Right renal pelvis (tissue), 4 donors: ENCODE measurements at regions not wholly inside any gene's neighbourhood (a gene's known extent, or its start where the extent isn't known, plus 50 kb on each side); places are given as distances from the start of the nearest gene placed in this dataset.
"Not testable (repeated sequence)": the region's sequence is repeated elsewhere in the genome, so short reads cannot be mapped to it uniquely, and the experiment has no call there.

Experiments used
- DNase-seq, 4 donors: peaks; one replicate each; pipeline ENCODE4 v3.0.0-alpha.2; 2013; ENCODE audit warnings: low read depth in 4 of 4, low spot score in 3 of 4, missing footprints in 1 of 4

- no peak for DNase-seq
These were observed 56.1 kb downstream of the CAPZA3 start for GRCh38 chr12:18794000-18794399.

DNA sequence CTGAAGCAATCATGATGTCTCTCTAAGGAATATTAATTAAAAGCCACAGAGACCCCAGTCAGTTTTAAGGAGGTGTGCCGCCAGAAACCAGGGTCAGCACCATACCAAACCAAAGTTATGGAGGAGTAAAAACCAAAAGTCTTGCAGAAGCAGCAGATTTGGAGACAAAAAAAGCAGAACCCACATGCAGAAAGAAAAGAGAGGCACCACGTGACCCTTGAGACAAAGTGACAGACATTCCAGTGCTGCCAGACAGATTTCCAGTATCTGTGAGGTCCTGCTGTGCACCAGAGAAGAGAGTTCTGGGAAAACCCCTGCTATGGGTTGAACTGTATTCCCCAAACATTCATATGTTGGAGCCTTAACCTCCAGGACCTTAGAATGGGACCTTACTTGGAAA, 59.7 kb downstream of the CAPZA3 start:
- DNase-seq: no peak

DNA sequence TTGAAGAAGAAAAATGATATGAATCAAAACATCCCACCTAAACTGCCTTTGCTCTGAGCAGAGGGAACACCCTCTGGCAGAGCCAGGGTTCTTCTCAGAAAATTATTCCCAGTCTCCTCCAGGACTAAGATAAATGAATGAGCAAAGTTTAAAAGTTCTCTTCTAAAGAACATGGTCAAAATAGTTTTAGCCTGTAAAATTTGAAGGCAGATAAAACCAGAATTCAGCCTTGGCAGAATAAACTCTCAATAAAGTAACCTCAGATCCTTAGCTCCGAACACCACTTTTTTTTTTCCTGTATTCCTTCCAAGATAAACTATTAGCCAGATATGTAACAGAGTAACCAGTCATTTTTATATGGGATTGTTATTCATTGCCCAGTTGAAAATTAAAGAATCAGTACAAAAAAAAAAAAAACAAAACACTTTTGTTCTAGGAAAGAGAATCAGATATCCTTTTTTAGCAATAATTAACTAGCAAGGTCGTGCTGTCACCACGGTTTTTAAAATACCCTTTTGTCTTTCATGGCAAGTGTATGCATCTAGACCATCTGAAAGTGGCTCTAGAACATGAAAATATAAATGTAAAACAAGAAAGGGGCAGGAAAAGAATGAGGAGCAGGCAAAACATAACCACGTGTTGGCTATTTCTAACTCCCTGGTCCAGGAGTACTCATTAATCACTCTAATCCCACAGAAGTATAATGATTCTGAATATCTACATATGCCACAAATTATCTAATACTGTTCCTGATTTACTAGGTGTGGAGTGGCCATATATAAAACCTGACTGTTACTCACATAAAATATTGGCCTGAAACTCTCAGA, 60.8 kb downstream of the CAPZA3 start:
- DNase-seq: peak in 2 of 4 donors; percentile 3 to 20

GRCh38 chr12:18799561-18799960, 61.6 kb downstream of the CAPZA3 start:
- DNase-seq: no peak

GRCh38 chr12:18805516-18806248, 67.8 kb downstream of the CAPZA3 start:
- DNase-seq: no peak

DNA sequence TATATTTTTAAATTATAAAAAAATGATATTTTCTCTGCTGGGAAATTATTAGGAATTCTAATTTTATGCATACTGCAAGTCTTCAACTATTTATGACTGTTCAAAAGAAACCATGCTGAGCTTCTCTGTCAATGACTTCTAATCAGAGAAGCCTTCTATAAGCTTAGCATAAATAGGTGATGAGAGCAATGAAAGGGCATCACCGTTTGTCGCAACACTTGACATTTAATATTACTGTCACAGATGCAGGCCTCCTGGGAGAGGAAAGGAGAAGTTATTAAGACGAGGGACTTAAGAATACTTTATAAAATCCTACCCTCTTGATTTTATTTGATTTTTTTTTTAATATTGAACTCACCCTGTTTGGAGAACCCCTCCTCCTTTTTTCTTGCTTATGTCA, 69.8 kb downstream of the CAPZA3 start:
- DNase-seq: no peak

GRCh38 chr12:18808221-18808620, 70.3 kb downstream of the CAPZA3 start:
- no peak for DNase-seq

DNA sequence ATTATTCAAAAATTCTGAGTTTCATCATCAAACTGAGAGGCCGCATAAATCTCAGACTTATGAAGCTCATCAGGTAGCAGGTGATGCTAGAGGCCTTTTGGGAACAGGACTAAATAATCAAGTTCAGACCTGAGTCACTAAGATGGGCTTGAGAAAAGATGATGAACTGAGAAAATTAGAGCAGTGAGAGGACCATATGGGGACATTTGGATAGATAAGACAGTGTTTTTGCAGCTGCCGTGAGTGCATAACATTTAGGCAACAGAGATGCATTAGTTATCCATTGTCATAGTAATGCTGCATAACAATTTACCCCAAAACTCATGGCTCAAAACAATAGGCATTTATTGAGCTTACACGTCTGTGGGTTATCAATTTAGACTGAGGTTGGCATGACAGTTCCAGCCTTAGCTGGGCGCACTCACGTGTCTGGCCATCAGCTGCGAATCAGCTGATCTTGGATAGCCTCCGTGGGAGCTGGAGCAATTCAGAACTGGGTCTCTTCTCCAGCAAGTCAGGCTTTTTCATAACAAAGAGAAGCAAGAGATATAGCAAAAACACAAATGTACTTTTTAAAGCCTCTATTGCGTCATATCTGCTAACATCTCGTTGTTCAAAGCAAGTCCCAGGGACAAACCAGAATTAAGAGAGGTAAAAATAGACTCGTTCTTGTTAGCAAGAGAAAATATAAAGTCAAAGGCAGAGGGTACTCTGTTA, 72.8 kb downstream of the CAPZA3 start:
- DNase-seq: no peak

- DNase-seq: no peak
These were observed 73.4 kb downstream of the CAPZA3 start for GRCh38 chr12:18811273-18811672.

DNA sequence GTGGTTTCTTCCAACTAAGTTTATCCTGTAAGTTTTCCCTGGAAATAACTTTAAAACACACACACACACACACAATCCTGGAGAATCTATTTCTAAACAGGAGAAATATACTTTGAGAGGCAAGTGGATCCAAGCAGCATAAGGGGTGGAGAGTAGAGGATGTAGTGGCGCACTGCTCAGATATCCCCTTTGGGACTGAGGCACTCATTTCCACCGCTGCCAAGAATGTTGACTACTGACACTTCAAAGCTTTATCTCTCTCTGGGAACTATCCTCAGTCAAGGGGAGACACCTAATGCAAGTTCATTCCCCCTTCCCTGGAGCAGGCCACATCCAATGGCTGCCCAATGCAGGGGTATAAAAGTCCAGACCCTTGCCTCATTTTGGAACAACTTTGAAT, 75.8 kb downstream of the CAPZA3 start:
- DNase-seq: no peak

DNA sequence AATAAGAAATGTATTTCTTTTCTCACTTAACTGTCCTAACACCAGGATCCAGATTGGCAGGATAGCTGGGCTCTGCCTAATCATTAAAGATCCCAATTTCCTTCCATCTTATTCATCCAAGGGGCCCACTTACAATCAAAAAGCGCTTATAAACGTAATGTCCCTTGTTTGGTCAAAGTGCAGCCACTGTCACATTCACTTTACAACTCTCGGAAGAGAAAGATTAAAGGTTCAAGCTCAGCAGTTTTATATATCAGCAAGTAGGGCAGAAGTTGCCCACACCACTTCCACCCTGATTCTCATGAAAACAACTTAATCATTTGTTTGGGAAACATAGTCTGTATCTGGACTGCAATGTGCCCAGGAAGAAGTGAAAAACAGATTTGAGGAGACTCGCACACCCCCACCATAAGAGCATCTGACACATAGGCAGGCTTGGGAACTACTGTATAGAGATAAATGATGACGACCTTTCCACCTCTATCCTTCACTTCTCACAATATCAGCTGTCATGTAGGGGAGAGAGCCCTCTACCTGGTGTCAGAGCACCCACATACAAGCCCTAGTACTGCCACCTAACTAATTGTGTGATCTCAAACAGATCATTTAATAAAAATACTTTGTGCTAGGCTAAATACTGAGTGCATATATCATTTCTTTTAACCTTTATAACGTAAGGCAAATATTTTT, 80.8 kb downstream of the CAPZA3 start:
- no peak for DNase-seq

- DNase-seq: no peak
These were observed 81.6 kb downstream of the CAPZA3 start for GRCh38 chr12:18819484-18819883.

DNA sequence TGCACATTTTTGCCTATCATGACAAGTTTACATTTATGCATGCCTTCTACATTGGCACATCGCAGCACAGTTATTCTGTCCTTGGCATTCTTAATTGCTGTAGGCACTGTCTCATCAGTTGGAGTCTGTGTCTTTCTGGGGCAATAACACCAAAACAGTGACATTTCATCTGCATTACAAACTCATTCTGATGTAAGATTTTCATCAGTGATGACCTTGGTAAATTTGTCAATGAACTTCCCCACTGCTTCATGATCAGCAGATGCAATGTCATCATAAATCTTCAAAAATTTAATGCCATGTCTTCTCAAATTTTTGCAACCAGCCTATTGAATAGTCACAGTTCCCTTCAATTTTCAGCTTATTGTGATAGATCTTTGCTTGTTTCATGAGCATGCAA, 85.5 kb downstream of the CAPZA3 start:
- no peak for DNase-seq

DNA sequence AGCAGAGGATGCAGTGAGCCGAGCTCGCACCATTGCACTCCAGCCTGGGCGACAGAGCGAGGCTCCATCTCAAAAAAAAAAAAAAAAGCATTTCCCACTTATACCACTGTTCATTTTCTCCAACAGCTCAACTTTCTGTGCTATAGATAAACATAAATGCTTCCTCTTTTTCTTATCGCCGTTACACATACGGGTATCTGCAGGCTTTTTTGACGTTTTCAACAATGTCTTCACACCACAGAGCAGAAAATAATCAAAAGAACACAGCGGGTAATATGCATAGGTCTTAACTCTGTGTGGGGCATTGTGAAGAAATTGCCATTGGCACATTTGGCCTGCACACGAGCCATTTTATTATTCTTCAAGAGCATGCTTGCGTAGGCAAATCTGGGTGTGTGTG, 86.4 kb downstream of the CAPZA3 start:
- DNase-seq: no peak

GRCh38 chr12:18825138-18825537, 87.2 kb downstream of the CAPZA3 start:
- DNase-seq: no peak

DNA sequence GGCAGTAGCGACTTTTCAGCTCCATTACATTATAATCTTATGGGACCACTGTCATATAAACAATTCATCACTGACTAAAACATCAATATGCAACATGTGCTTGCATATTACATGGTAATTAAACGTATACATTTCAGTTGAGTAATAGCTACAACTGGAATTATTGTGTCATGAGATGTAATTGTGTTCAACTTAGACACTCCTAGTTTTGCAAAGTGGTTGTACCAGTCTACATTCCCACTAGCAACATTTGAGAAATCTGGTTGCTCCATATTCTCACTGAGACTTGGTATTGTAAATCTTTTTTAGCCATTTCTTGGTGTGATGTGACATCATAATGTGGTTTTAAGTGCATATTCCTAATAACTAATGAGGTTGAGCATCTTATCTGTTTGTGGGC, 90.0 kb downstream of the CAPZA3 start:
- DNase-seq: no peak

GRCh38 chr12:18828483-18828882, 90.6 kb downstream of the CAPZA3 start:
- no peak for DNase-seq

- DNase-seq: no peak
These were observed 91.1 kb downstream of the CAPZA3 start for GRCh38 chr12:18828987-18829386.

GRCh38 chr12:18832932-18833331, 95.0 kb downstream of the CAPZA3 start:
- not testable (repeated sequence) for DNase-seq

- peak in 1 of 4 donors; percentile 12 for DNase-seq
These were observed 99.1 kb downstream of the CAPZA3 start for GRCh38 chr12:18837025-18837424.

- no peak for DNase-seq
These were observed 99.6 kb downstream of the CAPZA3 start for GRCh38 chr12:18837505-18837904.
